Body of pancreas (tissue), 4 donors: ENCODE measurements at regions not wholly inside any gene's neighbourhood (a gene's known extent, or its start where the extent isn't known, plus 50 kb on each side); places are given as distances from the start of the nearest gene placed in this dataset.

Experiments
- POLR2A ChIP-seq, 3 donors: fragments of 450-650 bp; IDR thresholded peaks; one replicate each; pipeline ENCODE4 v1.6.1; 2016; ENCODE audit warnings: antibody characterized with exemption in 3 of 3, mild to moderate bottlenecking in 2 of 3
- TF ChIP-seq, protein P1 (sequence below), 7 experiments: fragments of 450-650 bp in 4 of 7; fragments of 200-600 bp in 3 of 7; sonication (generic) in 3 of 7; IDR thresholded peaks; one replicate each; pipeline ENCODE4 v1.5.1; 2016 to 2019; ENCODE audit warnings: antibody characterized with exemption in 7 of 7

DNA sequence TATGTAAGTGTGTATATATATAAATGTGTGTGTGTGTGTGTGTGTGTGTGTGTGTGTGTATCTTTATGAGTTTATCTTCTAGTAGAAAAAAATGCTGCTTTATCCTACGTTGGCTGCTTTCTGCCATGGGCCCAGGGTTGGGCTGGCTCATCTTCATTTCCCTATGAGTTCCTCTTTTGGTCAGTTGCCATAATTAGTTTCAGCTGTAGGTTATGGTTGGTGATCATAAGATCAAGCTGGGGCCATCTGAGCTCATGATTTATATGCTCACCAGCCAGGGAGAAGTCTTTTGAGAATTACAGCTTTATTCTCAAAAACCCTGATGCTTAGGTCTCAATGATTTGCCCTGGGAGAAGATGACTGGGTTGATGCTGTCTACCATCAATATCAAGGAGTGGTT lies 775.8 kb upstream of the ARPP21 start:
- TF ChIP-seq, protein P1, sequence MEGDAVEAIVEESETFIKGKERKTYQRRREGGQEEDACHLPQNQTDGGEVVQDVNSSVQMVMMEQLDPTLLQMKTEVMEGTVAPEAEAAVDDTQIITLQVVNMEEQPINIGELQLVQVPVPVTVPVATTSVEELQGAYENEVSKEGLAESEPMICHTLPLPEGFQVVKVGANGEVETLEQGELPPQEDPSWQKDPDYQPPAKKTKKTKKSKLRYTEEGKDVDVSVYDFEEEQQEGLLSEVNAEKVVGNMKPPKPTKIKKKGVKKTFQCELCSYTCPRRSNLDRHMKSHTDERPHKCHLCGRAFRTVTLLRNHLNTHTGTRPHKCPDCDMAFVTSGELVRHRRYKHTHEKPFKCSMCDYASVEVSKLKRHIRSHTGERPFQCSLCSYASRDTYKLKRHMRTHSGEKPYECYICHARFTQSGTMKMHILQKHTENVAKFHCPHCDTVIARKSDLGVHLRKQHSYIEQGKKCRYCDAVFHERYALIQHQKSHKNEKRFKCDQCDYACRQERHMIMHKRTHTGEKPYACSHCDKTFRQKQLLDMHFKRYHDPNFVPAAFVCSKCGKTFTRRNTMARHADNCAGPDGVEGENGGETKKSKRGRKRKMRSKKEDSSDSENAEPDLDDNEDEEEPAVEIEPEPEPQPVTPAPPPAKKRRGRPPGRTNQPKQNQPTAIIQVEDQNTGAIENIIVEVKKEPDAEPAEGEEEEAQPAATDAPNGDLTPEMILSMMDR (IDR thresholded peaks at IDR 0.05), result no peak
- no peak for TF ChIP-seq POLR2A (IDR thresholded peaks at IDR 0.05)
